COR-L47 (cell line): ENCODE measurements at regions not wholly inside any gene's neighbourhood (a gene's known extent, or its start where the extent isn't known, plus 50 kb on each side); places are given as distances from the start of the nearest gene placed in this dataset.

ENCODE experiments used
- DNase-seq: peaks from one replicate; lab custom pipeline; 2025; lab: John Stamatoyannopoulos, UW

- DNase-seq: no peak
Observed at GRCh38 chr3:176969066-176969465, 228.2 kb downstream of the TBL1XR1 start.

- DNase-seq: no peak
Observed at GRCh38 chr3:176968631-176969030, 228.7 kb downstream of the TBL1XR1 start.

GRCh38 chr3:176967522-176967921, 229.8 kb downstream of the TBL1XR1 start:
- DNase-seq: no peak

DNA sequence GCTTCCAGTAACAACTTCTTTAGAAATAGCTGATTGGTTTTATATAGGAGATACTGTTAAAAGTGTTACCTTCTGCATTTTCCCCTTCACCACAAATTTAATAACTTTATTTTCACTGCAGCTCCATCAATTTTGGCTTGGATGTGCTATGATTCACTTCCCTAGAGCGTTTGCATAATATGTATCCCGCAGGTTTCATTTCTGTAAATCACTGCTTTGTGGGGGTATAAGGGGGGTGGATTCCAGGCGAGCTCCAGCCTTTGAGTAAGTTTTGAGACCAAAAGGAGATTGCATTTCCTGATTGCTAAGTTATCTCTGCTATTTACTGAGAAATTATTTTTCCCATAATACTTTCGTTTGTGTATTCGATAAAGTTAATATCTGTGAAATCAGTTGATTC, 232.6 kb downstream of the TBL1XR1 start:
- peak; percentile 58 for DNase-seq

DNA sequence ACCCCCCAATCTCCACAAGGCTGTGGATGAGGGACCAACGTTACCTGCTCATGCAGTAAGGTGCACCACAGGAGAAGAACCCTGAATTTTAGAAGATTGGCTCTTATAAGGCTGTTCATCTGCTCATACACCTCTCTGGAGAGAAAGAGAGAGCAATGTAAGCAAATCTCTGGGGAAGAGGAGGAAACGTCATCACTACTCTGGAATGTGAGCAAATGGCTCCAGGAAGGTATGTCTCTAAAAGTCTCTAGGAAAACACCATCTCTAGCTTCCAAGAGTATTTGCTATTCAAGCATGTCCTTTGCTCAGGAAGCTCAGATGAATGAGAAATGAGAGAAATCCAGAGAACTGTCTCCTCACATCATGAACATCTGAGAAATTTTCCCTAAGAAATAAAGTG, 235.4 kb downstream of the TBL1XR1 start:
- DNase-seq: no peak

GRCh38 chr3:176959867-176960266, 237.4 kb downstream of the TBL1XR1 start:
- DNase-seq: no peak

- no peak for DNase-seq
Observed at GRCh38 chr3:176958560-176958959, 238.7 kb downstream of the TBL1XR1 start.

- DNase-seq: no peak
Observed at GRCh38 chr3:176954517-176954916, 242.8 kb downstream of the TBL1XR1 start.

DNA sequence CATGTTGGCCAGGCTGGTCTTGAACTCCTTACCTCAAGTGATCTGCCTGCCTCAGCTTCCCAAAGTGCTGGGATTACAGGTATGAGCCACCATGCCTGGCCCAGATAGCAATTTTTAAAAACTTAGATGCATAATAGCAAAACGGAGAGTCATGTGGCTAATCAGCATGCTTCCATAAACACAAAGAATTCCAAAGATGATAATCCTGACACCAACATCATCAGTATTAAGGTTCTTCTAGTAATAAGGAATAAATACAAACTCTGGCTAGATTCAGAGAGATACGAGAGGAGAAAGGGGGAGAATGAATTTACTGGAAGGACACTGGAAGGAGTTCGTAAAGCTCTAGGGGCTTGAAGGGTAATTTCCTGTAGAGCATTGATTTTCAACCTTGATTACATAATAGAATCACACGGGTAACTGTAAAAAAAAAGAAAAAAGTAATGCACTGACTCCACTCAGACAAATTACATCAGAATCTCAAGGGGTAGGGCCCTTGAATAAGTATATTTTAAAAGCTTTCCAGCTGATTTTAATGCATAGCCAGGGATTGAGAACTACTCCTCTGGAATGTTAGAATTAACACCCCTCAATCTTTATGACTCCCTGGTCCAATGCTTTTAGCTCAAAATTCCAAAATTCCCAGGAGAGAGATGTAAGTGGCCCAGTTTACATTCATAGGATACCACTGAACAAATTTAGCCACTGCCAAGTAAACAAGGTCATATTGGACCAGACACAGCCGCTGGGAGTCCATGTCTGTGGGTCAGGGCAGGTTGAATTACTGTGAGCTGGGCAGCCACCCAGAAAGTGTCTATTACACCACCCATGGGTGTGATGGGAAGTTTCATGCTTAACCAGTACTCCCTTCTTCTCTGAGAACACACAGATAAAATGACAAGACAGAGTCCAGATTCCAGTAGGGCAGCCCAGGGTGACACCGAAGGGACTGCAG, 243.9 kb downstream of the TBL1XR1 start:
- DNase-seq: no peak

- DNase-seq: no peak
Observed at GRCh38 chr3:176951586-176952292, 245.5 kb downstream of the TBL1XR1 start.

- DNase-seq: no peak
Observed at GRCh38 chr3:176951144-176951543, 246.1 kb downstream of the TBL1XR1 start.

GRCh38 chr3:176950743-176951142, 246.5 kb downstream of the TBL1XR1 start:
- DNase-seq: no peak

DNA sequence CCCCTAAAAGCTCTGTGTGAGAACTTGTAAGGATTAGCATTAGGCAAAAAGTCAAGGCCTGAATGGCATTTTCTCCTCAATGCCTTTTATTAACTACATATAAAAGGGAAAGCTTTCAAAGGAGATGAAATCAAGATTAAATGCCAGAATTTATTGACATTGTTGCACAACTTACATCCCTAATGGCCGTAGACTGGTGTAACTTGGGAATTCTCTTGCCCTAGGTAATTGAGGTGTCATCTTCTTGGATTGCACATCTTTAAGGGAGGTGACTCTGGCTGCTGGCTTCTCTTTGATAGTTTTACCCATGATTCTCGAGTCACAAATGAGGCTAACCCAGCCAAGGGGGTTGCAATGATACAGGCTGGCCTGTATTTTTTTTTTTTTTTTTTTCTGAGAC, 249.1 kb downstream of the TBL1XR1 start:
- no peak for DNase-seq

DNA sequence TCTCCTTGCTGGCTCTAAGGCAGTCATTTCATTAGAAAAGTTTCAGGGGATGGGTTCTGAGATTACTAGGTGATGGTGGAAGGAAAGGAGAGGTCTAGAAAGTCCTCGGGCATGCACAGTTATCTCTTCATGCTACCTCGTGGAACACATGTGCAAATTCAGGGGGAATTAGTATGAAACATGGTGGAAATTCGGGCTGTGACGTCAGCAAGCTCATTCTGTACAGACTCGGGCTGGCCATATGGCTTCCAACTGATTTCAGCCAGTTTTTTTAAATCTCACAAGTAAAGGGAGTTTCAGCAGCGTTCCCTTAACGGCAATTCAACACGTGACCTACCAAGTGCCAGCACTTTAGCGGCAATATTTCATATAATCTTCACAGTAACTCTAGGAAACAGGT, 251.1 kb downstream of the TBL1XR1 start:
- DNase-seq: no peak

DNA sequence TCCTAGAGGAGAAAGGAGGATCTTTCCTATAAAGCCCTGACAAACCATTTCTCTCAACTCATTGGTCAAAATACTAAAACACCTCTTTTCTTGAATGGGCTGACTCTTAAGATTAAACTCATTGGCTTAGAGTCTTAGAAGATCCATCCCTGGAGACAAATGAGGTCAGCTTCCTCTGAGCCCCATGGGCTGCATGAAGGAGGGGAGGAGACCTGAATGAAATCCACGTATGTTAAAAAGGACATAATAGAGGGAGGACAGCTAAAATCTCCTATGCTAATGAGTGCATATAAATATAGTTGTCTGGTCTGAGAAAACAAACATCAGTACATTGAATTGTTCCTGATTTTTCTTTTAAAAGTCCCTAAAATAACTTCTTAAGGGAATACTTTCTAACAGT, 255.0 kb downstream of the TBL1XR1 start:
- DNase-seq: no peak

DNA sequence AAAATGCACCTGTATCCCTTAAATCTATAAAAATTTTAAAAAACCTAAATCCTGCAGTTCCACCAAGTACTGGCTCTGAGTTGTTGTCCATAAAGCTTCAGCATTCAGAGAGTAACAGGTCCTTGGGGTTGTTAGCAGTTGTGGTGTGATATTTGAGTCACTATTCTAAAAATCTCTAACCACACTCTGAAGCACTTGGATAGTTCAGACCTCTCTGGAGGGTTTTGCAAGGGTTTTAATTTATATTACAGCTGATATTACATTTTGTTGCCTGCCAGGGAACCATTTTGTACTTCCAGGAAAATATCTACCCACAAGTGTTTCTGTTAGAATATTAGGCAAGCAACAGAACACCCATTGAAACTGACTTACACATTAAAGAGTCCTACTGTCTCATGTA, 255.6 kb downstream of the TBL1XR1 start:
- no peak for DNase-seq

DNA sequence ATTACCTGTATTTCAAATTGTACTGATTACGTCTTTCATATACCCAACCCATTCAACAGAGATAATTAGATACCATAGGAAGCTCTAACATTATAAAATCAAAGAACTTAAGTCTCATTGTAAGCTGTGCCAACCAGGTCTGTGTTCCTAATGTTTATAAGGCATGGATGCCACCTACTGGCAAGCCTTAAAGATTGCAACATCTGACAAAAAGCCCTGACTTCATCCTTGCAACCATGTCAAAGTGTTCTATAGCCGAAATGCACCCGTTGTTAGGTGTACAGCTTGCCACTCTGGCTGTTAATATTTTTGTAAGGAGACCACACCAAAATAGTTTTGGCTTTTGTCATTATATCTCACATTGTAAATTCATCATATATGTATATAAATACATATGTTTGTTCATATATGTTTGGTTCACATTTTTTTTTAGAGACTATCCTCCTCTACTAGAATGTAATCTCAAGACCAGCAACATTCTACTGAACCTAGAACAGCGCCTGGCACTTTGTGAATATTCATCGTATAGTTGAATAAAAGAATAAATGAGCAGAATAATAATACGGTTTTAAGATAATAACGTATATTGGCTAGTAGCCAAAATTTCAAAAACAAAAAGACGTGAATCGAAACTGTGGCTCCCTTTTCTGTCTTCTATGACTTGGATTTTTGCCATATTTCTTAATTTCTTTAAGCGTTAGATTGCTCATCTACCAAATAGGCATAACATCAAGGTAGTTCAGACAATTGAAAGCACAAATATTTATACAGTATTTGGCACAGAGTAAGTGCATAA, 258.1 kb downstream of the TBL1XR1 start:
- peak; percentile 97 for DNase-seq

DNA sequence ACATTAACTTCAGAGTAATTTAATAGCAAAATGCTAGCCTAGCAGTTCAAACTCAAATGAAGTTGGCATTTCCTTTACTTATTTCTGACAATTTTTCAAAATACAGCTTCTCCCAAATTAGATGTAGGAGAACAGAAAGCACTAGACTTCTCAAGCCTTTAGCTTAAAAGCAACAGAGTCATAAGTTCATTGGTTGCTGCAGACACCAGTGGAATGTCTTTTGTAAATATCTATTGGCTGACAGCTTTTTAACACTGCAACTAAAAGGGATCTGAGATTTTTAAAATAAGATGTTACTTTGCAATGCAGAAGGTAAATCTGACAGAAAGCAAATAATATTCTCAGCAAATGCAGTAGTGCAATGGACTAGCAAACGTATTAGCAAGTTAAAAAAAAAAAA, 259.3 kb downstream of the TBL1XR1 start:
- DNase-seq: no peak

DNA sequence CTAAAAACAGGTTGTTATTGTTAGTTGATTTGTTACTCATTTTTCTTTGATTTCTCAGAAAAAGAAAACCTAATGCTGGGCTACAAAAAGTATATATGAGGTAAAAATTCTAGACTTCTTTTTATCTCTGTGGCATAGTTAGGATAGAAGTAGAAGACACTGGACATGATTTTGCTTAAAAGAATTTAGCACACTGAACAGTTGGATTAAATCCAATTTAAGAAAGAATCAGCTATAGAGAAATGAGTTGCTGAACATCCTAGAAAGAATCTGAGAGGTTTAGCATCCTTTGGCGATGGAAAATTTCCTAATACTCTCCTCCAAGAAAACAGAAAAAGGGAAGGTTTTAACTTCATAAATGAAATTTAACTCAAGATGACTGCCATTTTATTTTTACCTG, 259.7 kb downstream of the TBL1XR1 start:
- no peak for DNase-seq

DNA sequence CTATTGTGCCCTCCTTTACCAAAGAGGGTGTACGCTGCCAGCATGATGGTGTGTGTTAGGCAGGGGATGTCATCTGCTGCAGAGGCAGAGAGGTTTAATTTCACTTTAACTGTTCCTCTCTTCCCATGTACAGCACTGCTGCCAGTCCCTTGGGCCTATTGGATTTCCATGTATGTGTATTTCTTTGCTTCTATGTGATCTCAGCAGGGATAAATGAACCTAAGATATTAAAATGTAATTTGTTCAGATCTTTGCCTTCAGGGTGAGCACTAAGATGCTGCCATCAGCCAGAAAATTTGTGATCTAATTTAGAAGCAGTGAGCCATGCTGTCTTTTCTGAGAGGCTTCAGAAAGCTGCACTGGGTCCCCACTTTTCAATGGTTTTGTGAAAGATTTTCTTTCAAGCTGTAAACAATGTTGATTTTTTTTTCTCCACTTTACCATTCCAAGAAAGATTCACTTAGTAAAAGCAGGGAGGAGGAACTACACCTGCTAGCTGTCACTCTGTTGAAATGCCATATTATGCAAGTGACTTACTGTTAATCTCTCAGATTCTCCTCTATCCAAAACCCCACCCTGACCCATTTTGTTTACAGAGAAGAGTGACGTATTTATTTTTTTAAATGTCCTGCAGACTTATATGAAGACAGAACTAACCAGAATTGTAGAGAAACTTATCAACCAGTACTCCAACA, 261.9 kb downstream of the TBL1XR1 start:
- no peak for DNase-seq

GRCh38 chr3:176934698-176935097, 262.6 kb downstream of the TBL1XR1 start:
- DNase-seq: no peak

DNA sequence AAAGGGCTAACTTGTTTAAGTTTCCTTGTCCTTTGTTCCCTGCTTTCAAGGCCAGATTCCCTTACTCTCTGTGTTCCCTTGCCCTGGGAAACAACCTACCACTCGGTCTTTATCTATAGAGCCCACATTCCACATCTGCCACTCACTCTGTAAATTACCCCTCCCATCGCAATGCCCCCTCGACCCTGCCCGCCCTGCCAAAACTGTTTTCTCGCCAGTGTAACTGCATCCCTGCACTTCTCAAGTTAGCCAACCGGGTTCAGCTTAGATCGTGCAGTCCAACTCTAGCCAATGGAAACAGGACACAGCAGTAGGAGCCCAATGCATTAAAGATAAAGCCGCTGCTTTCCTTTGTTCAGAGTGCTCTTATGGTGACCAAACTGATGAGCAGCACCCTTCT, 263.6 kb downstream of the TBL1XR1 start:
- no peak for DNase-seq
